IPS-18c (cell line): ENCODE measurements at regions not wholly inside any gene's neighbourhood (a gene's known extent, or its start where the extent isn't known, plus 50 kb on each side); places are given as distances from the start of the nearest gene placed in this dataset.

Experiments
- H3K4me3 ChIP-seq: 2 replicates; pipeline ENCODE4 v1.7.0; 2013; ENCODE audit warnings: low read depth, mild to moderate bottlenecking, low read length, moderate library complexity; ENCODE audit not compliant: insufficient read depth
- H3K9me3 ChIP-seq: one replicate; pipeline ENCODE4 v1.6.1; 2013; ENCODE audit warnings: mild to moderate bottlenecking, low read length, moderate library complexity; ENCODE audit not compliant: control insufficient read depth, insufficient read depth

GRCh38 chr1:59039551-59039950, 255.7 kb upstream of the JUN start:
- no peak overlapping the region for H3K4me3 ChIP-seq
- H3K9me3 ChIP-seq: no peaks in the 10 kb centered on the region

- Histone ChIP-seq H3K9me3 (no peaks in the 10 kb centered on the region), H3K4me3 (no peak overlapping the region)
Observed at GRCh38 chr1:59040486-59040885, 256.4 kb upstream of the FGGY start.

GRCh38 chr1:59041646-59042277, 255.1 kb upstream of the FGGY start:
- Histone ChIP-seq H3K4me3 (no peak overlapping the region), H3K9me3 (no peaks in the 10 kb centered on the region)

- no peaks in the 10 kb centered on the region for H3K9me3 ChIP-seq
- no peak overlapping the region for H3K4me3 ChIP-seq
Observed at GRCh38 chr1:59043796-59044195, 253.1 kb upstream of the FGGY start.

GRCh38 chr1:59044535-59045121, 252.3 kb upstream of the FGGY start:
- no peak overlapping the region for H3K4me3 ChIP-seq
- no peaks in the 10 kb centered on the region for H3K9me3 ChIP-seq

- H3K4me3 ChIP-seq: no peak overlapping the region
Observed at GRCh38 chr1:59045137-59045536, 251.8 kb upstream of the FGGY start.

GRCh38 chr1:59045636-59046035, 251.3 kb upstream of the FGGY start:
- no peak overlapping the region for H3K4me3 ChIP-seq
- no peaks in the 10 kb centered on the region for H3K9me3 ChIP-seq

More at GRCh38 chr1:59045137-59045536, 251.8 kb upstream of the FGGY start:
- H3K9me3 ChIP-seq: no peaks in the 10 kb centered on the region

- no peak overlapping the region for H3K4me3 ChIP-seq
- H3K9me3 ChIP-seq: no peaks in the 10 kb centered on the region
Observed at GRCh38 chr1:59046134-59046533, 250.8 kb upstream of the FGGY start.

GRCh38 chr1:59046730-59047157, 250.2 kb upstream of the FGGY start:
- Histone ChIP-seq H3K9me3 (no peaks in the 10 kb centered on the region), H3K4me3 (no peak overlapping the region)

- H3K9me3 ChIP-seq: no peaks in the 10 kb centered on the region
Observed at GRCh38 chr1:59051007-59051406, 245.9 kb upstream of the FGGY start.

GRCh38 chr1:59052166-59052590, 244.7 kb upstream of the FGGY start:
- Histone ChIP-seq H3K4me3 (no peak overlapping the region), H3K9me3 (no peaks in the 10 kb centered on the region)

More at GRCh38 chr1:59051007-59051406, 245.9 kb upstream of the FGGY start:
- no peak overlapping the region for H3K4me3 ChIP-seq

GRCh38 chr1:59054172-59054571, 242.7 kb upstream of the FGGY start:
- Histone ChIP-seq H3K9me3 (no peaks in the 10 kb centered on the region), H3K4me3 (no peak overlapping the region)

- no peak overlapping the region for H3K4me3 ChIP-seq
- no peaks in the 10 kb centered on the region for H3K9me3 ChIP-seq
Observed at GRCh38 chr1:59055908-59056719, 240.8 kb upstream of the FGGY start.

GRCh38 chr1:59057211-59057694, 239.6 kb upstream of the FGGY start:
- Histone ChIP-seq H3K9me3 (no peaks in the 10 kb centered on the region), H3K4me3 (no peak overlapping the region)

GRCh38 chr1:59057796-59058195, 239.1 kb upstream of the FGGY start:
- no peak overlapping the region for H3K4me3 ChIP-seq
- H3K9me3 ChIP-seq: no peaks in the 10 kb centered on the region

- Histone ChIP-seq H3K9me3 (no peaks in the 10 kb centered on the region), H3K4me3 (no peak overlapping the region)
Observed at GRCh38 chr1:59058665-59059439, 238.0 kb upstream of the FGGY start.

- H3K4me3 ChIP-seq: no peak overlapping the region
- H3K9me3 ChIP-seq: no peaks in the 10 kb centered on the region
Observed at GRCh38 chr1:59061876-59062275, 235.0 kb upstream of the FGGY start.
